K562 (cell line): ENCODE measurements at regions not wholly inside any gene's neighbourhood (a gene's known extent, or its start where the extent isn't known, plus 50 kb on each side); places are given as distances from the start of the nearest gene placed in this dataset.

Experiments used
- CEBPG ChIP-seq, 3 experiments: fragments of 200-800 bp in 1 of 3; sonication (Bioruptor generic) in 1 of 3; sonication (generic) in 1 of 3; formaldehyde crosslinking in 1 of 3; IDR thresholded peaks in 2 of 3; conservative IDR thresholded peaks in 1 of 3; 2 replicates each; pipeline versions ENCODE4 v1.6.1 to v1.8.0; 2016 to 2022; ENCODE audit warnings: missing compliant biosample characterization in 2 of 3, missing genetic modification characterization in 2 of 3, mild to moderate bottlenecking in 1 of 3, missing genetic modification reagents in 1 of 3
- CHD7 ChIP-seq: fragments of 200-600 bp; sonication (generic); IDR thresholded peaks from one replicate; pipeline ENCODE4 v1.6.1; 2012; ENCODE audit warnings: mild to moderate bottlenecking, low read depth, low read length, inconsistent platforms
- EP300 ChIP-seq: IDR thresholded peaks from 2 replicates; pipeline ENCODE4 v1.6.1; 2012; ENCODE audit warnings: low read length, improper control_type of control experiment
- JUN ChIP-seq, 2 experiments: sonication (generic) in 1 of 2; formaldehyde crosslinking in 1 of 2; IDR thresholded peaks; 2 replicates each; pipeline versions ENCODE4 v1.6.1 to v1.8.0; 2012 to 2022; ENCODE audit warnings: borderline replicate concordance in 2 of 2, mild to moderate bottlenecking in 2 of 2, improper control_type of control experiment in 1 of 2, low read depth in 1 of 2, low read length in 1 of 2, missing genetic modification reagents in 1 of 2
- MAFF ChIP-seq: IDR thresholded peaks from 2 replicates; pipeline ENCODE4 v1.6.1; 2012; ENCODE audit warnings: low read length, improper control_type of control experiment
- NCOR1 ChIP-seq: fragments of 450-650 bp; IDR thresholded peaks from 2 replicates; pipeline ENCODE4 v1.6.1; 2016; ENCODE audit warnings: mild to moderate bottlenecking, moderate library complexity
- SMAD2 ChIP-seq: fragments of 150-350 bp; IDR thresholded peaks from 2 replicates; pipeline ENCODE4 v1.6.1; 2014; ENCODE audit warnings: low read depth, mild to moderate bottlenecking, low read length
- ZBTB8A ChIP-seq: fragments of 450-650 bp; IDR thresholded peaks from 2 replicates; pipeline ENCODE4 v1.6.1; 2018; ENCODE audit warnings: mild to moderate bottlenecking, moderate library complexity; ENCODE audit not compliant: partially characterized antibody
- ZBTB9 ChIP-seq: fragments of 450-650 bp; formaldehyde crosslinking; IDR thresholded peaks from 2 replicates; pipeline ENCODE4 v1.4.0; 2020; ENCODE audit warnings: mild to moderate bottlenecking, moderate library complexity
- ZNF174 ChIP-seq: fragments of 250-450 bp; sonication (Bioruptor Pico); IDR thresholded peaks from 2 replicates; pipeline ENCODE4 v1.4.0; 2020; ENCODE audit warnings: mild to moderate bottlenecking
- ZNF395 ChIP-seq: fragments of 200-800 bp; sonication (Bioruptor generic); IDR thresholded peaks from 2 replicates; pipeline ENCODE4 v1.6.1; 2017; ENCODE audit warnings: missing genetic modification characterization, missing compliant biosample characterization
- ZNF79 ChIP-seq: fragments of 250-450 bp; sonication (Bioruptor Pico); IDR thresholded peaks from 2 replicates; pipeline ENCODE4 v1.4.0; 2020; ENCODE audit warnings: low read depth, mild to moderate bottlenecking, moderate library complexity

GRCh38 chr12:68483592-68484383, 126.9 kb upstream of the RAP1B start (continued):
- TF ChIP-seq ZBTB9 (CRISPR knock-in tag) (no peak), ZNF395 (CRISPR knock-in tag) (no peak), NCOR1 (peak; percentile 4; the same call in 1 of the 2 replicates), CHD7 (no peak), CEBPG (CRISPR knock-in tag; IDR thresholded peaks at IDR 0.05) (no peak), CEBPG (tag; conservative IDR thresholded peaks at IDR 0.05 in 1 of 2, IDR thresholded peaks at IDR 0.05 in 1 of 2) (peak in 1 of 2 experiments; percentile 45; a peak in 1 of 4 replicates), SMAD2 (no peak), ZNF174 (CRISPR knock-in tag) (no peak), EP300 (peak; percentile 42; the same call in 1 of the 2 replicates), MAFF (peak; percentile 81), JUN (IDR thresholded peaks at IDR 0.05; ENCODE audit: borderline replicate concordance, low read depth, low read length) (peak; percentile 67; the same call in 1 of the 2 replicates), JUN (CRISPR knock-in tag; IDR thresholded peaks at IDR 0.05; ENCODE audit: borderline replicate concordance) (no peak), ZBTB8A (no peak), ZNF79 (CRISPR knock-in tag) (no peak)
